ENCODE measurements at regions not wholly inside any gene's neighbourhood (a gene's known extent, or its start where the extent isn't known, plus 50 kb on each side); places are given as distances from the start of the nearest gene placed in this dataset.

GRCh38 chr4:140308366-140309123 lies 64.9 kb upstream of the SCOC start:
- H3K4me3 ChIP-seq (ENCODE audit: low read length) = no peak overlapping the region
- H3K4me1 ChIP-seq (ENCODE audit: control insufficient read depth, low read length) = no peaks in the 10 kb centered on the region
- no peak overlapping the region for H3K4me2 ChIP-seq (ENCODE audit: low read length)
- H3K79me2 ChIP-seq (ENCODE audit: control insufficient read depth, low read length) = no peaks in the 10 kb centered on the region
- no peaks in the 10 kb centered on the region for H4K20me1 ChIP-seq (ENCODE audit: control insufficient read depth, insufficient read depth, low read depth, low read length)
- H3K9me2 ChIP-seq (replicated peaks; ENCODE audit: control insufficient read depth, low read length) = no peaks in the 10 kb centered on the region
- no peaks in the 10 kb centered on the region for H3K9me3 ChIP-seq (ENCODE audit: control insufficient read depth, insufficient read depth, low read length)
- no peaks in the 10 kb centered on the region for H3K36me3 ChIP-seq (ENCODE audit: control insufficient read depth, low read length)
- H3F3A ChIP-seq (ENCODE audit: control insufficient read depth, insufficient read depth) = no peaks in the 10 kb centered on the region
- peaks cover 15% of the 10 kb centered on the region for H3K27me3 ChIP-seq (ENCODE audit: control insufficient read depth, low read length)
- TF ChIP-seq EZH2phosphoT487 (IDR thresholded peaks at IDR 0.05; ENCODE audit: borderline replicate concordance, low read length) (no peak), CTCF (IDR thresholded peaks at IDR 0.05; ENCODE audit: low read depth, low read length, poor library complexity, severe bottlenecking) (no peak)
- H3K27ac ChIP-seq (ENCODE audit: low read depth, low read length) = no peak overlapping the region

DNA sequence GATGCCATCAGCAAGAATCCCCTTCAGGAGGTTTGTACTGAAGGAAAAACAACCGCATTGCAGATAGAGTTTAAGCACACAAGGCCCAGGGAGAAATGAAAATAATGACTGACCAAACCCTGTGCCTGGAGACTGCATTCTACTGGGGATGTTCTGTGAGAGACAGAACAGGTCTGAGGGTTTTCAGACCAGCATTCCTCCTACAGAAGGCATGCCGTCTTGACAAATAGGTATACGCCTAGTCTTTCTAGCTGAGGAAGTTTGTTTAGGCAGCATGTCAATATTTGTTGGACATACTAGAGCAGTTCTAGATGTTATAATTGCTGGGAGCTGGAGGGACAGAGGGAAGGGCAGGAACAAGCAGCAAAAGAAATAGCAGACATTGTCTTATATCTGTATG lies 68.4 kb upstream of the SCOC start:
- H3K4me2 ChIP-seq (ENCODE audit: low read length) = no peak overlapping the region
- no peaks in the 10 kb centered on the region for H3F3A ChIP-seq (ENCODE audit: control insufficient read depth, insufficient read depth)
- no peaks in the 10 kb centered on the region for H3K9me2 ChIP-seq (replicated peaks; ENCODE audit: control insufficient read depth, low read length)
- no peaks in the 10 kb centered on the region for H3K9me3 ChIP-seq (ENCODE audit: control insufficient read depth, insufficient read depth, low read length)
- H3K27me3 ChIP-seq (ENCODE audit: control insufficient read depth, low read length) = peaks cover 15% of the 10 kb centered on the region
- H3K4me3 ChIP-seq (ENCODE audit: low read length) = no peak overlapping the region
- H3K36me3 ChIP-seq (ENCODE audit: control insufficient read depth, low read length) = no peaks in the 10 kb centered on the region
- H3K79me2 ChIP-seq (ENCODE audit: control insufficient read depth, low read length) = no peaks in the 10 kb centered on the region
- H3K27ac ChIP-seq (ENCODE audit: low read depth, low read length) = no peak overlapping the region
- TF ChIP-seq EZH2phosphoT487 (IDR thresholded peaks at IDR 0.05; ENCODE audit: borderline replicate concordance, low read length) (no peak), CTCF (IDR thresholded peaks at IDR 0.05; ENCODE audit: low read depth, low read length, poor library complexity, severe bottlenecking) (no peak)
- no peaks in the 10 kb centered on the region for H4K20me1 ChIP-seq (ENCODE audit: control insufficient read depth, insufficient read depth, low read depth, low read length)
- H3K4me1 ChIP-seq (ENCODE audit: control insufficient read depth, low read length) = no peaks in the 10 kb centered on the region

DNA sequence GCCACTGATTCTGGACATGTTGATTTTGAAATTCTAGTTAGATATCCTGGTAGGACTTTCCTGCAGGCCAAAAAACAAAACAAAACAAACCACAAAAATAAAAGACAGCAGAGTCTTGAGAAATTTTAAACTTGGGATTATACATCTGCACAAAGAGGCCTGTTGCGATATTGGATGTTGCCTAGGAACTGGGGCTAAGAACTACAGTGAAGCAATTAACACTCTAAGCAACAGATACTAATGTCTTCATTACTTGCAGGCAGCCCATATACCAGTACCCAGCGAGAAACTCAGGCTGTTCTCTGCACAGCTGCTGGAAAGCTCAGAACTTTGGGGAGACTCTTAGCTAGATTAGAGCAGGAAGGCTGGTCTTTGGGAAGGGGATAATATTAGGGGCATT lies 69.1 kb upstream of the SCOC start:
- Histone ChIP-seq H3K27ac (ENCODE audit: low read depth, low read length) (no peak overlapping the region), H3F3A (ENCODE audit: control insufficient read depth, insufficient read depth) (no peaks in the 10 kb centered on the region), H3K4me3 (ENCODE audit: low read length) (no peak overlapping the region)

More for the DNA sequence above, 69.1 kb upstream of the SCOC start:
- peaks cover 15% of the 10 kb centered on the region for H3K27me3 ChIP-seq (ENCODE audit: control insufficient read depth, low read length)
- H3K9me3 ChIP-seq (ENCODE audit: control insufficient read depth, insufficient read depth, low read length) = no peaks in the 10 kb centered on the region
- no peaks in the 10 kb centered on the region for H3K9me2 ChIP-seq (replicated peaks; ENCODE audit: control insufficient read depth, low read length)
- no peak overlapping the region for H3K4me2 ChIP-seq (ENCODE audit: low read length)
- TF ChIP-seq EZH2phosphoT487 (IDR thresholded peaks at IDR 0.05; ENCODE audit: borderline replicate concordance, low read length) = no peak
- TF ChIP-seq CTCF (IDR thresholded peaks at IDR 0.05; ENCODE audit: low read depth, low read length, poor library complexity, severe bottlenecking) = no peak
- no peaks in the 10 kb centered on the region for H3K36me3 ChIP-seq (ENCODE audit: control insufficient read depth, low read length)
- H3K4me1 ChIP-seq (ENCODE audit: control insufficient read depth, low read length) = no peaks in the 10 kb centered on the region
- no peaks in the 10 kb centered on the region for H4K20me1 ChIP-seq (ENCODE audit: control insufficient read depth, insufficient read depth, low read depth, low read length)
- no peaks in the 10 kb centered on the region for H3K79me2 ChIP-seq (ENCODE audit: control insufficient read depth, low read length)

Measured in DOHH2 (cell line).